BJ (cell line): ENCODE measurements at regions not wholly inside any gene's neighbourhood (a gene's known extent, or its start where the extent isn't known, plus 50 kb on each side); places are given as distances from the start of the nearest gene placed in this dataset.

Experiments
- CTCF ChIA-PET: fragments of 350-600 bp; formaldehyde crosslinking; extraction: SDS; loops from one replicate; lab custom pipeline; 2021; ENCODE audit warnings: antibody characterized with exemption, inconsistent platforms; lab: Yijun Ruan, JAX
- POLR2A ChIA-PET: fragments of 300-600 bp; sonication (Branson Sonifier 250); formaldehyde crosslinking; extraction: SDS; loops from one replicate; lab custom pipeline; 2021; ENCODE audit warnings: antibody characterized with exemption; lab: Charles Lee
- DNase-seq: peaks from one replicate; pipeline ENCODE4 v3.0.0-alpha.2; 2011; ENCODE audit warnings: low read depth
- H3K27me3 ChIP-seq: 2 replicates; pipeline ENCODE4 v1.6.0; 2011; ENCODE audit warnings: low read length; ENCODE audit not compliant: control insufficient read depth, insufficient read depth
- H3K36me3 ChIP-seq: 2 replicates; pipeline ENCODE4 v1.5.1; 2011; ENCODE audit warnings: low read length; ENCODE audit not compliant: control insufficient read depth, insufficient read depth
- H3K4me3 ChIP-seq: 2 replicates; pipeline ENCODE4 v1.5.1; 2011; ENCODE audit warnings: low read depth, mild to moderate bottlenecking, control low read depth, low read length
- CTCF ChIP-seq: IDR thresholded peaks from 2 replicates; pipeline ENCODE4 v1.5.1; 2011; ENCODE audit warnings: low read depth, mild to moderate bottlenecking, control low read depth, inconsistent platforms, low read length, moderate library complexity; ENCODE audit not compliant: insufficient read depth

GRCh38 chr5:163912046-163912445, 406.6 kb downstream of the MAT2B start:
- Histone ChIP-seq H3K36me3 (no peaks in the 10 kb centered on the region), H3K4me3 (no peak overlapping the region), H3K27me3 (no peaks in the 10 kb centered on the region)
- no peak for DNase-seq
- POLR2A ChIA-PET, result no interaction called here
- CTCF ChIA-PET, result no interaction called here
- TF ChIP-seq CTCF, result no peak

GRCh38 chr5:163913548-163913947, 408.1 kb downstream of the MAT2B start:
- Histone ChIP-seq H3K36me3 (no peaks in the 10 kb centered on the region), H3K27me3 (no peaks in the 10 kb centered on the region), H3K4me3 (no peak overlapping the region)
- ChIA-PET POLR2A (no interaction called here), CTCF (no interaction called here)
- DNase-seq, result no peak
- no peak for TF ChIP-seq CTCF

- Histone ChIP-seq H3K36me3 (no peaks in the 10 kb centered on the region), H3K4me3 (no peak overlapping the region), H3K27me3 (no peaks in the 10 kb centered on the region)
- CTCF ChIA-PET, result no interaction called here
- TF ChIP-seq CTCF, result no peak
- POLR2A ChIA-PET, result no interaction called here
- no peak for DNase-seq
Observed at GRCh38 chr5:163914910-163915309, 409.5 kb downstream of the MAT2B start.

GRCh38 chr5:163915481-163915961, 410.1 kb downstream of the MAT2B start:
- no peaks in the 10 kb centered on the region for H3K36me3 ChIP-seq
- POLR2A ChIA-PET, result no interaction called here

GRCh38 chr5:163916376-163916775, 411.0 kb downstream of the MAT2B start:
- Histone ChIP-seq H3K36me3 (no peaks in the 10 kb centered on the region), H3K4me3 (no peak overlapping the region), H3K27me3 (no peaks in the 10 kb centered on the region)
- CTCF ChIA-PET, result no interaction called here
- POLR2A ChIA-PET, result no interaction called here
- DNase-seq, result no peak
- no peak for TF ChIP-seq CTCF

More at GRCh38 chr5:163915481-163915961, 410.1 kb downstream of the MAT2B start:
- CTCF ChIA-PET, result no interaction called here
- H3K27me3 ChIP-seq, result no peaks in the 10 kb centered on the region
- no peak for TF ChIP-seq CTCF
- H3K4me3 ChIP-seq, result no peak overlapping the region
- DNase-seq, result no peak
